ENCODE measurements at regions not wholly inside any gene's neighbourhood (a gene's known extent, or its start where the extent isn't known, plus 50 kb on each side); places are given as distances from the start of the nearest gene placed in this dataset.

DNA sequence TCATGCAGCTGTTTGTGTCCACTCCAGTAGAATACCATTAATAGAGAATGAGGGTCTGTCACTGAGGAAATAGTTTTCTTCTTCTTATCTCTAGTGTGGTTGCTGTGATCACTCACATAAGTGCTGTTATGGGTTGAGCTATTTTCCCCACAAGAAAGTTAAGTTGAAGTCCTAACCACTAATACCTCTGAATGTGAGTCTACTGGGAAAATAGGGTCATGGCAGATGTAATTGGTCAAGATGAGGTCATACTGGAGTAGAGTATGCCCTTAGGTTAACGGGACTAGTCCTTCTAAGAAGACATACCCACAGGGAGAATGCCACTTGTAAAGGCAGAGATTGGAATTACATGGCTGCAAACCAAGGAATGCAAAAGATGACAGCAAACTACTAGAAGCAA lies 70.5 kb upstream of the COL24A1 start:
- DNase-seq (no peak), ATAC-seq (no peak)
- H3K4me3 ChIP-seq: no peak overlapping the region
- no peaks in the 10 kb centered on the region for H3K9me3 ChIP-seq
- TF ChIP-seq, protein P1, sequence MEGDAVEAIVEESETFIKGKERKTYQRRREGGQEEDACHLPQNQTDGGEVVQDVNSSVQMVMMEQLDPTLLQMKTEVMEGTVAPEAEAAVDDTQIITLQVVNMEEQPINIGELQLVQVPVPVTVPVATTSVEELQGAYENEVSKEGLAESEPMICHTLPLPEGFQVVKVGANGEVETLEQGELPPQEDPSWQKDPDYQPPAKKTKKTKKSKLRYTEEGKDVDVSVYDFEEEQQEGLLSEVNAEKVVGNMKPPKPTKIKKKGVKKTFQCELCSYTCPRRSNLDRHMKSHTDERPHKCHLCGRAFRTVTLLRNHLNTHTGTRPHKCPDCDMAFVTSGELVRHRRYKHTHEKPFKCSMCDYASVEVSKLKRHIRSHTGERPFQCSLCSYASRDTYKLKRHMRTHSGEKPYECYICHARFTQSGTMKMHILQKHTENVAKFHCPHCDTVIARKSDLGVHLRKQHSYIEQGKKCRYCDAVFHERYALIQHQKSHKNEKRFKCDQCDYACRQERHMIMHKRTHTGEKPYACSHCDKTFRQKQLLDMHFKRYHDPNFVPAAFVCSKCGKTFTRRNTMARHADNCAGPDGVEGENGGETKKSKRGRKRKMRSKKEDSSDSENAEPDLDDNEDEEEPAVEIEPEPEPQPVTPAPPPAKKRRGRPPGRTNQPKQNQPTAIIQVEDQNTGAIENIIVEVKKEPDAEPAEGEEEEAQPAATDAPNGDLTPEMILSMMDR (IDR thresholded peaks at IDR 0.05): no peak
- no peak for TF ChIP-seq POLR2A (IDR thresholded peaks at IDR 0.05)
- WGBS, 4 donors: 53 to 59% (median 55%) methylated on average over 1 of the region's 1 CpG
- no peaks in the 10 kb centered on the region for H3K4me1 ChIP-seq
- no peak overlapping the region for H3K27ac ChIP-seq
- no peaks in the 10 kb centered on the region for H3K27me3 ChIP-seq
- intact Hi-C loops (cut with DNase I): no loop called here
- H3K36me3 ChIP-seq: no peaks in the 10 kb centered on the region

DNA sequence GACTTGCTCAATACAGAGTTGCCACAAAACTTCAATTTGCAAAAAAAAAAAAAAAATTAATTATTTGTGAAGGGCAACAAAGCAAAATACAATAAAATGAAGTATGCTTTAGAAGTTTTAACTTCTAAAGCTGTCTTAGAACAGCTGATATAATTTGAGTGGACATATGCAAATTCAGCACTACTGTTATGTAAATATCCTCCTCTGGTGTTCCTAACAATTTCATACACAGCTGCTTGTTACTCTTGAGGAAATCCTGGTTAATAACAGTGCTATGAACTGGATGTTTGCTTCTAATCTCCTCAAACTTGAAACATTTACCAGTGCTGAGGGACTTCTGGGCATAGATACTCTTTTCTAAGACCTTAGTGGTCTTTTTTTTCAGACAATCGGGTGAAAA lies 69.6 kb upstream of the COL24A1 start:
- Histone ChIP-seq H3K4me1 (no peaks in the 10 kb centered on the region), H3K9me3 (no peaks in the 10 kb centered on the region), H3K27ac (no peak overlapping the region), H3K27me3 (no peaks in the 10 kb centered on the region), H3K36me3 (no peaks in the 10 kb centered on the region), H3K4me3 (no peak overlapping the region)
- DNase-seq (no peak), ATAC-seq (no peak)
- TF ChIP-seq POLR2A (IDR thresholded peaks at IDR 0.05): no peak
- TF ChIP-seq, protein P1 (IDR thresholded peaks at IDR 0.05): no peak
- intact Hi-C loops (cut with DNase I): no loop called here
- 79% methylated on average over 1 of the region's 1 CpG for WGBS, 4 donors

DNA sequence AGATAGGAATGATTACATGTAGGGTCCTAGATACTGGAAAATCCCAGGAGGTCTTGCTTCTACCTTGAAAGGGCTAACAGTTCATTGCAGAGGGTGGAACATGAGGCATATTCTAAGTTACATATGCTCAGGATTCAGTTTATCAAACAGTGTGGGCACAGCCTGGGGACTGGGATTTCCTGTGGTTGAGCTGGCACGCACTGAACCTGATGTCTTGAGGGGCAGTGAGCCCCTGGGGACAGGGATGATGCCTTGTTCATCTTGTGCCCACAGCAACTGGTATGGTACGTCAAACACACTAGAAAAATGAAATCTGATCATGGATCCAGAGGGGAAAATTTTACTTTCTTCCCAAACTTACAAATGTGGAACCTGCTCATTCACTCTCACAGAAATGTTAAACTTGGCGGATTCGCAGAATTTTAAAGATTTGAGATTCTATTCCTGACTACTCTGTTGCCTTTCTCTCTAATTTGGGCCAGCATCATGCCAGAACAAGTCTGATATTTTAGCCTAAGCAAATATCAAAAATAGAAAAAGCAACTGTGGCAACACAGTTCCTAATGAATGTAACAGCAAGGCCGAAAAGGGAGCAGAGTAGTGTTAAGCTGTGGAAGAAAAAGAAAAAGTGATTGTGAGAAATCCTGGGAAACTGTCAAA lies 68.2 kb upstream of the COL24A1 start:
- no peak for TF ChIP-seq POLR2A (IDR thresholded peaks at IDR 0.05)
- TF ChIP-seq, protein P1 (IDR thresholded peaks at IDR 0.05): no peak
- WGBS, 4 donors: 83 to 86% (median 84%) methylated on average over 5 of the region's 5 CpGs
- no peak overlapping the region for H3K27ac ChIP-seq

DNA sequence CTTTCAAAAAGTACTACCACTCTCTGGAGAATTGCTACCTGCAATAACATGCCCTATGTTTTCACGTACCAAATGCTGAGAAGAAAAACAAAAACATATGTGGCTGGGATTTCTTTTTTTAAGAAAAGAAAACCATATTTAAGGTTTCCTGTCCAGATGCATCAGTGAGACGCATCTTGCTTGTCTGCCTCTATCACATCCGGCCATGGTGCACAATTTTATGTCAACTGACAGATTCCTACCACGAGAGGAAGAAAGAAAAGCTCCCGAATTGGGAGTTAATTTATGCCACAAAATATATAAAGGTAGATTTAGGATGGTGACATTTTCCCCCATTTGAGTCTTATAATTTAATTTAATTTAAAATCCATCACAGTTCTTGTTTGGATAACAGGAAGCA lies 62.3 kb upstream of the COL24A1 start:
- no peak for ATAC-seq
- Histone ChIP-seq H3K27me3 (no peaks in the 10 kb centered on the region), H3K36me3 (no peaks in the 10 kb centered on the region), H3K4me3 (no peak overlapping the region), H3K4me1 (no peaks in the 10 kb centered on the region), H3K9me3 (no peaks in the 10 kb centered on the region), H3K27ac (no peak overlapping the region)
- intact Hi-C loops (cut with DNase I): no loop called here
- TF ChIP-seq POLR2A (IDR thresholded peaks at IDR 0.05): no peak
- TF ChIP-seq, protein P1 (IDR thresholded peaks at IDR 0.05): no peak
- WGBS, 4 donors: 50 to 72% (median 54%) methylated on average over 5 of the region's 5 CpGs
- DNase-seq: no peak

More for the DNA sequence above, 68.2 kb upstream of the COL24A1 start:
- Histone ChIP-seq H3K4me3 (no peak overlapping the region), H3K27me3 (no peaks in the 10 kb centered on the region), H3K9me3 (no peaks in the 10 kb centered on the region), H3K4me1 (no peaks in the 10 kb centered on the region), H3K36me3 (no peaks in the 10 kb centered on the region)
- intact Hi-C loops (cut with DNase I): no loop called here
- no peak for DNase-seq
- ATAC-seq: no peak

All from heart left ventricle (tissue), 16 donors.